HG03520 (cell line): ENCODE measurements at regions not wholly inside any gene's neighbourhood (a gene's known extent, or its start where the extent isn't known, plus 50 kb on each side); places are given as distances from the start of the nearest gene placed in this dataset.

Experiments used
- ATAC-seq: cut with Tn5 transposase; IDR thresholded peaks from one replicate; pipeline ENCODE4 v1.9.1; 2021; ENCODE audit warnings: mild to moderate bottlenecking, moderate library complexity; ENCODE audit not compliant: unreplicated experiment

DNA sequence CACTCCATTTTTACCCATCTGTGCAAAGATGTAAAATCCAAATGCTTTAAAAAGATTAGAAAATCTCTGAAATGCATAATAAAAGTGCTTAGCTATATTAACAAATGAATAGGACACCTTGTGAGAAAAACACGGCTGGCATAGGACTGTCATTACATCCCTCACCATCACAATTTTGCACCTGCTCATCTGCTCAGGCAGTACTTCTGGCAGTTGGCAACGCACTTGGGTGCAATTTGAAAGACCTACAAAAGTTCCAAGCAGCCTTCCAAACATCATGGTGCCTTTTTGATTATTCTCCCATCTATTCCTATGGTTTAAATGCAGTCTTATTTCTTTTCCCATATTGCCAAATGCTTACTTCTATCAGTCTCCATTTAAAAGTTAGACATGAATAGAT, 501.8 kb downstream of the ENC1 start:
- no peak for ATAC-seq

GRCh38 chr5:74136276-74136825, 504.2 kb downstream of the ENC1 start:
- no peak for ATAC-seq

GRCh38 chr5:74135033-74135432, 505.5 kb downstream of the ENC1 start:
- ATAC-seq: no peak

DNA sequence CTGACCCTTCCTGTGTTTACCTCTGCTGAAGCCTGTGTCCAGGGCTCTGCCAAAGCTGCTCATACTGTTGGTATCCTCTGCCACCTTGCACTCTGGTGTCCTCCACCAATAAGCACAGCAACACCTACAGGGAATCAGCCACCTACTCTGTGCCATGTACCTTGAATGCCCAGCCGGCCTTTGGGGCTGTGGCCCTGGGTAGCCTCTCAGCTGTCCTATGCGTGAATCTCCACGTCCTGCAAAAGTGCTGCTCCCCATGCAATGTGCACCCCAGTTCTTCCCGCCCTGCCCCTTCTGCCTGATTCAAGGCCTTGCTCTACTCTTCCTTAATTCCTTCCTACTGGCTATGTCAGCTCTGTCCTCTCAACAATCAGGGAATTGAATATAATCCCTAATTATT, 506.5 kb downstream of the ARHGEF28 start:
- no peak for ATAC-seq

GRCh38 chr5:74131250-74131649, 505.3 kb downstream of the ARHGEF28 start:
- no peak for ATAC-seq

DNA sequence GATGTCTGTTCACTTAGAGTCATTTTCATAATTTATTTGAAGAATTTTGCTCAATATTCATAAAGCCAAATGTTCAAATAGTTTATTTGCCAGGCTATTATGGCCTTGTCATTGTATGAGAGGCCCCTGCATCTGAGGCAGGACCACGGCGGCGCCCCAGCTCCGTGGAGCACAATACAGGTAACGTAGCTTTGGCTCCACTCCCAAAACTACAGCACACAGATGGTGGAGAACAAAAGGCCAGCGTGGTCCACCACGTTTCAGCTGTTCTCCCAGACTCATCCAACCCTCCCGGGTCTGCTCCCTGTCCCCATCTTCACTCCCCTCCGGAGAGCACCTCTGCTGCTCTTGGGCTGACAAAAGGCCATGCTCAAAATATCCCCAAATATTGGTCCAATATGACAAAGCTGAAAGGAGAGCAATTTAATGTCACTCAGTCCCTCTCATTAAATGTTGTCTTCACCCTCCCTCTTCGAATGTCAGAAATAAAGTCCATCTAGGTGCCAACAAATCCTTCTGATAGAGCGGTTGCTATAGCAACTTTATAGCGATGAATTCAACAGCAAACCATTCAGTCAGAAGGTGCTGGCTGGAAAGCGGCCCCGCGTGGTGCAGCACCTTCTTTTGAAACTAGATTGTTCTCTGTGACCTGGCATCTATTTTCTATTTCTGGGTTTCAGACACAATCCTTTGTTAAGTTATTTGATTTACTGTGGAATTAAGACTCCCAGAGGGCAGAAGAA, 504.3 kb downstream of the ARHGEF28 start:
- ATAC-seq: no peak

DNA sequence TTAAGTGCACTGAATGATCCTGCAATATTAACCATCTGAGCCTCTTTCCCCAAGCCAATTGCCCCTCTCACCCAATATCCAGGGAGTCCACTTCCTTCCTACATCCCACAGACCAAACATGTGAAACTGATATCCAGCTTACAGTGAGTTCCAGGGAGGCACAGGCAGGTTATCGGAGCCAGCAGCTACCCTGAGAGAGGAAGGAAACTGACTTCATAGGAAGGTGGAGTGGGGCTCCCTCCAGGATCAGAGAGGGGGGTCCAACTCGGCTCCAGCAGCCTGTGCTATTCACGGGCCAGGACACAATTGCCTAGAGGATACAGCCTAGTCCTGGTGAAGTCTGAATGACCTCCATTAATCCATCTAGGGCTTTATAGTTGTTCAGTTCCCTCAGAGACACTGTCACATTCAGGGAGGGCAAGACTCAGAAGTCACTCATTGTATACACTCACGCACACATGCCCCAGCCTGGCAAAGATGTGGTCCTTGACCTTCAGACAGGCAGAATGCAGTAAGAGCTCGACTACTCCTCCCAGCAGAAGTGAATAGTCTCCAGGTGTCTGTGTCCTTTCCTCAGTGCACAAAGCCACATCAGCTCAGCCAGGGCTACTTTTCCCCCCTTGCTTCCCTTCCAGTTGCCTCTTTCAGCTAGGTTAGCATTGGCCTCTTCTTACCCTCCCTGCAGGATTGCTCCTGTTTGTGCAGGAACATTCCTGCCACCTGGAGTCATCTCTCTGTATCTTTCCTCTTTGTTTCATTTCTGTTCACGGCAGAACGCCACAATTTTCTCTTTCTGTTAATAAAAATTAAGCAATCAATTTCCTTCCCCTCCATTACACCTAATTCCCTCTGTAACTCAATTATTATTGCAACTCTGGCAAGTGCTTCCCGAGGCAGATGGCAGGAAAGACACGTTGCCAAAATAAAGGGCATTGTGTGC, 501.7 kb downstream of the ARHGEF28 start:
- no peak for ATAC-seq

DNA sequence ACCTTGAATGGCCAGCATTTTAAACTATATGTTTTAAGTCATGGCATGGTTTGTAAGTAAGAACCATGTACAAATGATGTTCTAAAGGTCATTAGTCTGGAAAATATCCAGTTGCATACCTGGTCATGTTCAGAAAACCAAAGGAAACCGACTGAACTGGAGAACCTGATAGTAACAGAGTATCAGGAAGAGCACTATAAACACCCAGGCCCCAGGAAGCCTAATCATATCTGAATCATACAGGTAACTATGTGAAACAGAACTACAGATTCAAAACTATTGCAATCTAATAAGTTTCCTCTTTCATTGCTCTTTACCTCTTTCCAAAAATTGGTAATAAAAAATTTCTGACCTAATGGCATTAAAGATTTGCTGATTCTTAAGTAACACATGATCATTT, 500.3 kb downstream of the ARHGEF28 start:
- no peak for ATAC-seq

DNA sequence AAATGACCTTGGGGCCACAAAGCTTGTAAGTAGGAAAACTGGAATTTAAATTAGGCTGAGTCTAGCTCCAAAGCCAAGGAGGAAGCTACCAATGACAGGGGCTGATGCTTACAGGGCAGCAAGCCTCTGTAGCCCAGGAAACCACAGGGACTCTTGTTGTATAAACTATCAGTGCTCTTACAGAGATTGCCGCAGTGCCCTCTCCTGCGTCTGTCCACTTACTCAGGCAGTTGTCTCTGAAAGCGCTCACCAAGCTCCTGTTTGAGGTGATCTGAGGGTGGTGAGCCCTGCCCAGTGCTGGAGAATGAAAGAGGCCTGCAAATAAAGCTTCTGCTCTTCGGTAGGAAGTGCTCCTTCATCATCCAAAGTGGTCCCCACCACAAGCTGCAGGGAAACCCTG, 498.8 kb downstream of the ARHGEF28 start:
- ATAC-seq: no peak

DNA sequence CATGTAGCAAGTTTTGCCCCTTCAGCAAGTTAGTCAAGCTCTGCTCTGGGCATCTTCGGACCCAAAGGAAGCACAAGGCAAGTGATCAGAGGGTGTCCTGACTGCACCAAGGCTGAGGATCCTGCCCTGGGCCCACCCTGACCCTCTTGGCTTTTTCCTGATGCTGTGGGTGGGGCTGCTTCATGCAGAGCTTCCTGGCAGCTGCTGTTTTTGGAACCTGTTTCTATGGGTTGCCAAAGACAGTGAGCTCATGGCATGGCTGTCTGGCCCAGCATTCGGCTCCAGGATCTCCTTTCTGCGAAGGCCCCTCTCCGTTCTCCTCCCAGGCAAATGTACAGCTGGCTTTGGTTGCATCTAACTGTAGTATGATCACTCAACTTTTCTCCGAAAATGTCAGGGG, 497.9 kb downstream of the ARHGEF28 start:
- ATAC-seq: no peak

DNA sequence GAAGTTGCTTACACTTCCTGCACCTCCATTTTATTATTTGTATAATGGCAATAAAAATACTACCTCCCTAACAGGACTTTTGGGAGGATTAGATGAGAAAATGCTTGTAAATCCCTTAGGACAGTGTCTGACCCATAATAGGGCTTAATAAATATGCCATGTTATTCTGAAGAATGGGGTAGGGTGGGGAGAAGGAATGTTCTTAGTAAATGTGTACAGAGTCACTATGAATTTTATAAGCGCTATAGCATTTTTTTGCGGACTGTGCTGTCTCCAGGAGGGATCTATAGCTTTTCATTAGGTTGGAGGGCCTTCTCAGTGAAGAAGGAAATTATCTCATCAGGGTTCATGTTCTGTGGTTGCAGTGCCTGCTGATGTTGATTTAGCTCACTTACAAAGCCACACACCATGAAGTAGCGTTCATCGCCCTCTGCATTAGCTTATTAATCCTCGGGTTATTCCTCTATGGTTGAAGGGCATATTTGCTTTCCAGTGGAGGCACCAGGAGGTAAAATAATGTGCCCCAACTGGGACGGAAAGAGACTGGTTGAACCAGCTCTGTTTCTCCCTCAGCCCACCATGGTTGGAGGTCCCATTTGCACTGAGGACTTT, 497.1 kb downstream of the ARHGEF28 start:
- no peak for ATAC-seq

GRCh38 chr5:74122175-74122574, 496.2 kb downstream of the ARHGEF28 start:
- no peak for ATAC-seq

DNA sequence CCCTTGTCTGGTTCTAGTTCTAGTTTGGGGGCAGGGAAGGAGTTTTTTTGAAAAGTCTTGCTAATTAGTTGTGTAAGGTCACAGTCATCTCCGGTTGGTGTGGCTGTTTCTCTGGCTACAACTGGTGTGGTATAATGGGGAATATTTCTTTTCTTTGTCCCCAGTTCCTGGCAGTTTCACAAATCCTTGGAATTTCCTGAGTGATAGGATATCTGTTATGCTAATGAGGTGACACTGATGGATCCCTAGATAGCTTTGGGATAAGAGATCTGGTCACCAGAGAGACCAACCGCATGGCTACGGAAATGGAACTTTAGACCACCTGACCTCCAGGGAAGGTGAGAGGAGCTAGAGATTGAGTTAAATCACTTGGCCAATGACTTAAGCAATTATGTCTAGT, 494.6 kb downstream of the ARHGEF28 start:
- ATAC-seq: no peak

- no peak for ATAC-seq
Measured at GRCh38 chr5:74118071-74118470, 492.1 kb downstream of the ARHGEF28 start.

DNA sequence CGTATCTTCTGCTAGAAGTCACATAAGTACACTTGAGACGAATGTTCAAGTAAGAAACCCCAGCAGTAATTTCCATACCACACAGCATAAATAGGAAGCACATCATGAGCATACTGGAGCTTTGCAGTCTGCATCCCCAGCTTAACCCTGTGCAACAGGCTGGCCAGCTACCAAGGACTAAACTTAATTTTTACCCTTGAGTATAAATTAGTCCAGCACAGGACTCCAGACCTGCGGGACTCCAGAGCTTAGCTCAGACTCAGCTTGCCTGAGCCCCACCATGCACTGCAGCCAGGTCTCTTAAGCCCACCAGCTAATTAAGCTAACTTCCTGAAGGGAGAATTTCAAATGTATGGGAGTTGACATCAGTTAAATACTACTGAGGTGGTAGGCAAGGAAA, 491.0 kb downstream of the ARHGEF28 start:
- no peak for ATAC-seq

DNA sequence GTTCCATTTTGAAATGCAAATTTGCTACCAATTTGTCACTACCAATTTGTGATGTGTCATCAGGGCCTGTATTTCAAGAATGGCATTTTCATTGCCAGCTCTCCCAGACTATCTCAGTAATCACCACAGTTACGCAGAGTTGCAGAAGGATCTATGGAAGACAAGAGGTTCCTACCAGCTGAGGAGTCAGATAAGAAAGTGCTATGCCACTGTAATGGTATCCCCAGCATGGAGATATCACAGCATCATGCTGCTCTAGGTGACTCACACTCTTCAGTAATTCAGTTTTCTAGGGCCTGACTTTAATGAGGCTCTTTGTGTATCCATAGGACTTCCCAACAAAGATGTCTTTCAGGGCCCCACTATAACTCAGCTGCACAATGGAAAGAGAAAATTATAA, 490.3 kb downstream of the ARHGEF28 start:
- ATAC-seq: no peak

GRCh38 chr5:74113927-74114326, 487.9 kb downstream of the ARHGEF28 start:
- ATAC-seq: no peak

DNA sequence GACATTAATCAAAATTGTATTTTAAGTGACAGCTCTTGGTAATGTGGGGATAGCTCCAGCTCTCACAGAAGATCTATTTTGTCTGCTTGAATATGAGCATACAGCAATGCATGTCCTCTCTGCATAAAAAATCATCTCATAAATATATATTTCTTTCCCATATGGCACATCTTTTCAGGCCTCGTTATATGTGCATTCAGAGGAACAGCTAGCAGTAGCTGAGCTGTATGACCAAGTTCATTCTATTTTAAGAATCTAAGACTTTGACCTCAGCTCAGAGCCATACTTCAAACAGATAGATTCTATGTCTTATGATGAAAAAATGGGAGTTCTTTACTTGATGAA, 487.2 kb downstream of the ARHGEF28 start:
- no peak for ATAC-seq

- ATAC-seq: no peak
Measured at GRCh38 chr5:74112372-74113195, 486.6 kb downstream of the ARHGEF28 start.

GRCh38 chr5:74111764-74112163, 485.8 kb downstream of the ARHGEF28 start:
- no peak for ATAC-seq

DNA sequence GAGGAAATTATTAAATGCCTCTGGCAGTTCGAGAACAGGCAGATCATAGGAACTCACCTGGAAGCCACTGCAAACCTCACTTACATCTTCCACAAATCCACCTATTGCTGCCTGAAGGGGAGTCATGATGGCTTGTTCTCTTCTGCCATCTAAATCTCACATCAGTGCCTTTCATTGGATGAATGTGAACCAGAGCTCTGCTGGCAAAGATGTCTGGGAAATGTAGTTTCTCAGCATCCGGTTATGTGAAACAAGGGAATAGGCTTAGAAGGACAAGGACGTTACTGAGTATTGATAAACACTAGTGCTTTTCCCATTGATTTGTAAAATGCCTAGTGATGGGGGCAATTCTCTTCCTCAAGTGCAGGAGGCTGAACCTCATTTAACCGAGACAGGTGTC, 483.3 kb downstream of the ARHGEF28 start:
- no peak for ATAC-seq
